ENCODE measurements at regions not wholly inside any gene's neighbourhood (a gene's known extent, or its start where the extent isn't known, plus 50 kb on each side); places are given as distances from the start of the nearest gene placed in this dataset.

DNA sequence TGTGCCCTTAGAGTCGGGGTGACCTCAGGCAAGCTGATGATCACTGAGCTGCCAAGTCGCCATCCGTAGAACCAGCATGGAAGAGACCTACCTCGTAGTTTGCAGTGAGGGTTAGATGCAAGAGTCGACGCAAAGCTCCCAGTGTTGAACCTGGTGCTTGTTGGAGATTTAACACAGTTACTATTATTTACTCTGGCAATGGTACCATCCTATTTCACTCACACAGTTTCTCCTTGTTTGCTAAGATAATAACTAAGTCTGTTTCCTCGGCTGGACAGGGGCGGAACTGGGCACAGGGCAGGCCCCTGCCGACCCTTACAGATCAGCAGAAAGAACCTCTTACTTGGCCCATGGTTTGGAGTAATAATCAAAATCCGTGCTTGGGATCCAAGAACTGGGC is 85.5 kb downstream of the ACAA2 start:
- TF ChIP-seq CTCF (IDR thresholded peaks at IDR 0.05; ENCODE audit: borderline replicate concordance, extremely low read depth, low read length, poor library complexity, severe bottlenecking), result no peak
- TF ChIP-seq EZH2 (IDR thresholded peaks at IDR 0.05; ENCODE audit: borderline replicate concordance, low read depth, low read length, severe bottlenecking), result no peak
- Histone ChIP-seq H2AFZ (ENCODE audit: low read depth, low read length) (no peak overlapping the region), H3K27ac (ENCODE audit: low read length) (no peak overlapping the region), H3K79me2 (ENCODE audit: insufficient read depth, low read length) (no peaks in the 10 kb centered on the region), H3K4me1 (ENCODE audit: insufficient read depth, low read length) (no peaks in the 10 kb centered on the region), H3K4me2 (ENCODE audit: insufficient read depth, low read length) (no peak overlapping the region), H4K20me1 (ENCODE audit: insufficient read depth, low read length) (no peaks in the 10 kb centered on the region), H3K36me3 (ENCODE audit: insufficient read depth, low read length) (no peaks in the 10 kb centered on the region), H3K27me3 (ENCODE audit: insufficient read depth, low read length, poor library complexity) (peaks cover 4% of the 10 kb centered on the region), H3K9ac (ENCODE audit: low read depth, low read length) (no peak overlapping the region), H3K9me3 (ENCODE audit: insufficient read depth, low read length, severe bottlenecking) (no peaks in the 10 kb centered on the region), H3K4me3 (ENCODE audit: low read depth in 1 of 2, low read length in 2 of 2) (no peak overlapping the region)
- DNase-seq (no peak), ATAC-seq (ENCODE audit: insufficient read depth, low read depth) (no peak)

DNA sequence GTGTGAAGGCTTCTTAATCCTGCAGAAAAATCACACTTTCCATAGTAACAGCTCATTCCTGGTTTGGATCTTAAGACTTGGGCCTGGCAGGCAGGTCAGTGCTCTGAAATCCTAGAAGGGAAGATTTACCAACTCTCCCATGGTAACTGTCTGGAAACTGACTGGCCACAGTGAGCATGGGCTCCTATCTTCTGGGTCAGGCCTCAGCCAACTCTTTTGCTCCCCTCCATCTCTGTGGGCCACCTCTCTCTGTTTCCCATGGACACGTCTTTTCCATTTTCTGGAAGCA is 86.7 kb downstream of the ACAA2 start:
- DNase-seq (no peak), ATAC-seq (ENCODE audit: insufficient read depth, low read depth) (no peak)
- H2AFZ ChIP-seq (ENCODE audit: low read depth, low read length), result no peak overlapping the region
- H3K27ac ChIP-seq (ENCODE audit: low read length), result no peak overlapping the region
- H3K4me2 ChIP-seq (ENCODE audit: insufficient read depth, low read length), result no peak overlapping the region
- no peak overlapping the region for H3K9ac ChIP-seq (ENCODE audit: low read depth, low read length)
- TF ChIP-seq EZH2 (IDR thresholded peaks at IDR 0.05; ENCODE audit: borderline replicate concordance, low read depth, low read length, severe bottlenecking), result no peak
- no peak for TF ChIP-seq CTCF (IDR thresholded peaks at IDR 0.05; ENCODE audit: borderline replicate concordance, extremely low read depth, low read length, poor library complexity, severe bottlenecking)
- no peaks in the 10 kb centered on the region for H4K20me1 ChIP-seq (ENCODE audit: insufficient read depth, low read length)
- no peaks in the 10 kb centered on the region for H3K4me1 ChIP-seq (ENCODE audit: insufficient read depth, low read length)
- no peaks in the 10 kb centered on the region for H3K9me3 ChIP-seq (ENCODE audit: insufficient read depth, low read length, severe bottlenecking)
- H3K27me3 ChIP-seq (ENCODE audit: insufficient read depth, low read length, poor library complexity), result peaks cover 9% of the 10 kb centered on the region
- H3K79me2 ChIP-seq (ENCODE audit: insufficient read depth, low read length), result no peaks in the 10 kb centered on the region
- H3K36me3 ChIP-seq (ENCODE audit: insufficient read depth, low read length), result no peaks in the 10 kb centered on the region
- no peak overlapping the region for H3K4me3 ChIP-seq (ENCODE audit: low read depth in 1 of 2, low read length in 2 of 2)

DNA sequence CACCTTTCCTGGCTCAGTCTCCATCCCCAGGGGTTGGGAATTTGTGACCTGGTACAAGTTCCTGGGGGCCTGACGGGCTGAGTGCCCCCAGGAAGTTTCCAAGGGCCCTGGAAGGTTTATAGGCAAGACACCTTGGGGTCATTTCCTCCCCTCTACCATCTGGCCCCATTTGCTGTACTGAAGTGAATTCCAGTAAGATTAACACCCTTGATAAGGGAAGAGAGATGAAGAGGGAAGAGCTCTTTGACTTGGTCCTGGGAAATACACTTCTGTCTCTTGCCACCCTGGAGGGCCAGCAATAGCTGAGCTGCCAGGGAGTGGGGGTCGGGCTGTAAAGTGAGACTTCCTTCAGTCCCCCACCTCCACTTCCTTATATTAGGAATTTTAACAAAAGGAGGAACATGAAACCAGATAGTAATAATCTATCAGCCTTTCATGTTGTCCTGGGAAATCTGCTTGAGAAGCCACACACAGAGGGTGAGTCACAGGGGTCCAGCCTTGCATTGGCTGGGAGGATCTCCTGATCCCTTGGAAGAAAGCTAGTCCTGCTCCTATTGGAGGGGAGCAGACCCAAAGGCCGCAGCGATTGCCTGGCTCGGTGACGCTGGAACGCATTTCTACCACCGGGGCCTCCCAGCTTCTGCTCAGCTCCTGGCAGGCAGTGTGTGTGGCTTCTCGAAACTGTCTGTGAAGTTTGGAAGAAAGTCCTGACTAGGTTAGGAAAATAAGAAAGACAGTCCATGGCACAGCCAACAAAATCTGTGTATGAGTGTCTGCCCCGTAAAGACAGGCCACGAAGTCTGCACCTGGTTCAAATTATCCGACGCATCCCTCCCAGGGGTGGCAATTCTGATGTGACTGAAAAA is 87.3 kb downstream of the ACAA2 start:
- H3K4me2 ChIP-seq (ENCODE audit: insufficient read depth, low read length), result no peak overlapping the region
- H3K27ac ChIP-seq (ENCODE audit: low read length), result no peak overlapping the region
- H3K4me3 ChIP-seq (ENCODE audit: low read depth in 1 of 2, low read length in 2 of 2), result no peak overlapping the region
- no peaks in the 10 kb centered on the region for H3K9me3 ChIP-seq (ENCODE audit: insufficient read depth, low read length, severe bottlenecking)
- peaks cover 9% of the 10 kb centered on the region for H3K27me3 ChIP-seq (ENCODE audit: insufficient read depth, low read length, poor library complexity)
- TF ChIP-seq EZH2 (IDR thresholded peaks at IDR 0.05; ENCODE audit: borderline replicate concordance, low read depth, low read length, severe bottlenecking) (no peak), CTCF (IDR thresholded peaks at IDR 0.05; ENCODE audit: borderline replicate concordance, extremely low read depth, low read length, poor library complexity, severe bottlenecking) (no peak)
- no peak overlapping the region for H2AFZ ChIP-seq (ENCODE audit: low read depth, low read length)
- no peaks in the 10 kb centered on the region for H3K4me1 ChIP-seq (ENCODE audit: insufficient read depth, low read length)
- no peak overlapping the region for H3K9ac ChIP-seq (ENCODE audit: low read depth, low read length)
- H4K20me1 ChIP-seq (ENCODE audit: insufficient read depth, low read length), result no peaks in the 10 kb centered on the region
- no peak for DNase-seq
- no peaks in the 10 kb centered on the region for H3K36me3 ChIP-seq (ENCODE audit: insufficient read depth, low read length)
- no peak for ATAC-seq (ENCODE audit: insufficient read depth, low read depth)
- H3K79me2 ChIP-seq (ENCODE audit: insufficient read depth, low read length), result no peaks in the 10 kb centered on the region
